ENCODE measurements at regions not wholly inside any gene's neighbourhood (a gene's known extent, or its start where the extent isn't known, plus 50 kb on each side); places are given as distances from the start of the nearest gene placed in this dataset.

DNA sequence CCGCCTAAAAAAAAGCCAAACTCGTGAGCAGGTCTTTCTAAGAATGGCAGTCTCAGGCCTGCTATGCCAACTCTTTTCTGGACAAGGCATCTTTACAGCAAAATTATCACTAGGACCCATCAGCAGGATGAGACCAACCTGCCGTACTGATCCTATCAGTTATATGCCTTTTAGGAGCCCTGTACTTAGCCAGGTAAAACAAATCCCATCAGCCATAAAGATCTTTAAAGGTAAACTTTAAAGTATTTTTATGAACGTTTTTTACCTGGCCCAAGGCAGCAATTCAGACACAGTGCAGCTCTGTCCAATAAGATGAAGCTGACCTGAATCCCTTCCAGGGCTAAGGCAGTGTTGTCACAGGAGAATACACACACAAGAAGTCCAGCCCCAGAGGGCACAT is 51.3 kb upstream of the TGM3 start:
- in situ Hi-C loops (cut with MboI) = no loop called here
- no peaks in the 10 kb centered on the region for H3K4me1 ChIP-seq (ENCODE audit: control insufficient read depth, insufficient read depth, low read length)
- peaks cover 0 to 2% of the 10 kb centered on the region in 2 experiments; a peak in 1 of 4 replicates for H3K27me3 ChIP-seq (replicated peaks in 1 of 2; ENCODE audit: control insufficient read depth in 2 of 2, insufficient read depth in 2 of 2, low read length in 1 of 2)
- RAD21 ChIA-PET (ENCODE audit: unreplicated experiment) = no interaction called here
- DNase-seq (ENCODE audit: low read depth, low spot score) (no peak), FAIRE-seq (no peak), ATAC-seq (no peak)
- SMC1A ChIA-PET (ENCODE audit: uncharacterized antibody, unreplicated experiment) = no interaction called here
- no peak overlapping the region for H3K27ac ChIP-seq (ENCODE audit: control insufficient read depth, insufficient read depth)
- H3K36me3 ChIP-seq (ENCODE audit: control insufficient read depth in 2 of 2, insufficient read depth in 2 of 2, low read length in 1 of 2) = no peaks in the 10 kb centered on the region
- H3K79me2 ChIP-seq (ENCODE audit: control insufficient read depth, insufficient read depth, low read length) = no peaks in the 10 kb centered on the region
- TF ChIP-seq, protein P1, sequence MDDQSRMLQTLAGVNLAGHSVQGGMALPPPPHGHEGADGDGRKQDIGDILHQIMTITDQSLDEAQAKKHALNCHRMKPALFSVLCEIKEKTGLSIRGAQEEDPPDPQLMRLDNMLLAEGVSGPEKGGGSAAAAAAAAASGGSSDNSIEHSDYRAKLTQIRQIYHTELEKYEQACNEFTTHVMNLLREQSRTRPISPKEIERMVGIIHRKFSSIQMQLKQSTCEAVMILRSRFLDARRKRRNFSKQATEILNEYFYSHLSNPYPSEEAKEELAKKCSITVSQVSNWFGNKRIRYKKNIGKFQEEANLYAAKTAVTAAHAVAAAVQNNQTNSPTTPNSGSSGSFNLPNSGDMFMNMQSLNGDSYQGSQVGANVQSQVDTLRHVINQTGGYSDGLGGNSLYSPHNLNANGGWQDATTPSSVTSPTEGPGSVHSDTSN (IDR thresholded peaks at IDR 0.05; ENCODE audit: insufficient replicate concordance, low read depth, low read length) = no peak
- TF ChIP-seq ELK1 (IDR thresholded peaks at IDR 0.05; ENCODE audit: low read depth, low read length) = no peak
- no peaks in the 10 kb centered on the region for H3K9me3 ChIP-seq (replicated peaks; ENCODE audit: control insufficient read depth, insufficient read depth, low read length)
- intact Hi-C loops (cut with micrococcal nuclease; ENCODE audit: unreplicated experiment) = no loop called here
- H3K9ac ChIP-seq (ENCODE audit: control insufficient read depth, insufficient read depth, low read length) = no peak overlapping the region
- CTCF ChIA-PET = no interaction called here
- H3K4me2 ChIP-seq (ENCODE audit: control insufficient read depth, insufficient read depth) = no peak overlapping the region
- no peaks in the 10 kb centered on the region for H4K20me1 ChIP-seq (ENCODE audit: control insufficient read depth, insufficient read depth)
- H3K4me3 ChIP-seq = no peak overlapping the region
- no TSS peak for BruUV-seq (replicated peaks)
- H2AFZ ChIP-seq (ENCODE audit: control insufficient read depth, low read depth, low read length) = no peak overlapping the region
- WGBS (ENCODE audit: insufficient coverage, insufficient replicate concordance, low lambda C conversion rate, missing lambda C conversion rate) = 28% methylated on average over 4 of the region's 4 CpGs
- POLR2A ChIA-PET = no interaction called here

- intact Hi-C loops (cut with micrococcal nuclease; ENCODE audit: unreplicated experiment) = no loop called here
- H3K79me2 ChIP-seq (ENCODE audit: control insufficient read depth, insufficient read depth, low read length) = no peaks in the 10 kb centered on the region
- H2AFZ ChIP-seq (ENCODE audit: control insufficient read depth, low read depth, low read length) = no peak overlapping the region
- ChIA-PET SMC1A (ENCODE audit: uncharacterized antibody, unreplicated experiment) (no interaction called here), POLR2A (no interaction called here), CTCF (no interaction called here), RAD21 (ENCODE audit: unreplicated experiment) (no interaction called here)
- H3K4me2 ChIP-seq (ENCODE audit: control insufficient read depth, insufficient read depth) = no peak overlapping the region
- no peak for TF ChIP-seq YBX1 (IDR thresholded peaks at IDR 0.05)
- no peak for TF ChIP-seq NFIC (IDR thresholded peaks at IDR 0.05; ENCODE audit: low read depth, low read length)
- TF ChIP-seq GATAD2B (conservative IDR thresholded peaks at IDR 0.05; ENCODE audit: low read depth) = no peak
- no peak for TF ChIP-seq JUNB (IDR thresholded peaks at IDR 0.05)
- no peak for TF ChIP-seq ELK1 (IDR thresholded peaks at IDR 0.05; ENCODE audit: low read depth, low read length)
- TF ChIP-seq SUZ12 (IDR thresholded peaks at IDR 0.05; ENCODE audit: unreplicated experiment) = no peak
- no peak for TF ChIP-seq FOXK2 (IDR thresholded peaks at IDR 0.05)
- TF ChIP-seq POLR2A (IDR thresholded peaks at IDR 0.05; ENCODE audit: low read depth, low read length) = no peak
- no peak for TF ChIP-seq IKZF2 (IDR thresholded peaks at IDR 0.05)
- no peak for TF ChIP-seq SREBF2 (IDR thresholded peaks at IDR 0.05; ENCODE audit: low read length)
- TF ChIP-seq ZBTB4 (CRISPR knock-in tag; IDR thresholded peaks at IDR 0.05) = no peak
- no peaks in the 10 kb centered on the region for H3K9me3 ChIP-seq (replicated peaks; ENCODE audit: control insufficient read depth, insufficient read depth, low read length)
- DNase-seq (ENCODE audit: low read depth, low spot score) (no peak), FAIRE-seq (no peak), ATAC-seq (no peak)
- H3K9ac ChIP-seq (ENCODE audit: control insufficient read depth, insufficient read depth, low read length) = no peak overlapping the region
- H3K4me1 ChIP-seq (ENCODE audit: control insufficient read depth, insufficient read depth, low read length) = no peaks in the 10 kb centered on the region
- 8% methylated on average over 6 of the region's 6 CpGs for WGBS (ENCODE audit: insufficient coverage, insufficient replicate concordance, low lambda C conversion rate, missing lambda C conversion rate)
- no peak overlapping the region for H3K27ac ChIP-seq (ENCODE audit: control insufficient read depth, insufficient read depth)
- H3K4me3 ChIP-seq = no peak overlapping the region
- H3K36me3 ChIP-seq (ENCODE audit: control insufficient read depth in 2 of 2, insufficient read depth in 2 of 2, low read length in 1 of 2) = no peaks in the 10 kb centered on the region
- no peaks in the 10 kb centered on the region for H4K20me1 ChIP-seq (ENCODE audit: control insufficient read depth, insufficient read depth)
- BruUV-seq (replicated peaks) = no TSS peak
- in situ Hi-C loops (cut with MboI) = no loop called here
- H3K27me3 ChIP-seq (replicated peaks in 1 of 2; ENCODE audit: control insufficient read depth in 2 of 2, insufficient read depth in 2 of 2, low read length in 1 of 2) = peaks cover 0 to 2% of the 10 kb centered on the region in 2 experiments; a peak in 1 of 4 replicates
These were observed 50.8 kb upstream of the TGM3 start for GRCh38 chr20:2244993-2245392.

Data from GM12878 (cell line).